GM21723 (cell line): ENCODE measurements at regions not wholly inside any gene's neighbourhood (a gene's known extent, or its start where the extent isn't known, plus 50 kb on each side); places are given as distances from the start of the nearest gene placed in this dataset.
"Not testable (repeated sequence)": the region's sequence is repeated elsewhere in the genome, so short reads cannot be mapped to it uniquely, and the experiment has no call there.

Experiments
- ATAC-seq: cut with Tn5 transposase; IDR thresholded peaks from one replicate; pipeline ENCODE4 v1.9.1; 2021; ENCODE audit warnings: mild to moderate bottlenecking, moderate library complexity; ENCODE audit not compliant: unreplicated experiment

- no peak for ATAC-seq
Measured at GRCh38 chr5:2848619-2849018, 97.1 kb upstream of the IRX2 start.

DNA sequence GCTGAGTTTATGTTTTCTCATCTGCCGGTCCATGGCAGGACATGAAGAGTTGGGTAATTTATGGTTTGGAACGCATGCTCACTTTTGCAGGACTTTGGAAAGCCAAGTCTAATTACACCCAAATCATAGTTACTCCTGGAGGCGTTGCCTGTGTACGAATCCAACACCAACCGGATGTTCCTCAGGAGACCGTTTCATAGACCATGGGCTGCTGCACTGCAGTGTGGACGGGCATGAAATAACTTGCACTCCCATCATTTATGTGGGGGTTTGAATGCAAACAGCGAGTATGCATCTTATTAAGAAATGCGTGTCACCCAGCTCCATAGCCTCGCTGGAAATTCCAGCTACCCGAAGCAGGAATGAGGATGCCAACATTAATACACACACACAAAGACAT, 96.1 kb upstream of the IRX2 start:
- ATAC-seq = no peak

GRCh38 chr5:2841208-2841607, 89.7 kb upstream of the IRX2 start:
- no peak for ATAC-seq

DNA sequence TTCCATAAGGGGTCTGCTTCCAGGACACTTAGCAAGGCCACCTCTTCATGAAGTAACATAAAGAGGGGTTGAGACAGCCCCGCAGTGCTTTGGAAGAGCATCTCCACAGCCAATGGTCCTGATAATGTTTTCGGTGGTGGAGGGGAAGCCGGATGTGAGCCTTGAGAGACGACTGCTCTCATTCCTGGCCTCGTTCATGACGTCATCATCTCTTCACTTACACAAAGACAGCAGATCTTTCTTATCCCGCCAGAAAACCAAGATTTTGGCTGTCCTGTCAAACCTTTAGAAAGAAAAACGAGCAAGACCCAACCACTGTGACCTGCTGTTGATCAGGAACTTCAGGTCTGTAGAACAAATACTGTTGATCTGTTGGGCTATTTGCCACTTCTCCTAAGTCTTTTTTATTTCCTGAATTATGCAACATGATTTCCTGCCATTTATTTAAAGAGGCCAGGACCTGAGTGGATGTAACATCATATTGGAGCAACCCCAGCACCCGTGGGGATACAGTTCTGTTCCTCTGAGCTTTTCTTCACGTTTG, 89.0 kb upstream of the IRX2 start:
- ATAC-seq = no peak

GRCh38 chr5:2836133-2836532, 84.7 kb upstream of the IRX2 start:
- no peak for ATAC-seq

DNA sequence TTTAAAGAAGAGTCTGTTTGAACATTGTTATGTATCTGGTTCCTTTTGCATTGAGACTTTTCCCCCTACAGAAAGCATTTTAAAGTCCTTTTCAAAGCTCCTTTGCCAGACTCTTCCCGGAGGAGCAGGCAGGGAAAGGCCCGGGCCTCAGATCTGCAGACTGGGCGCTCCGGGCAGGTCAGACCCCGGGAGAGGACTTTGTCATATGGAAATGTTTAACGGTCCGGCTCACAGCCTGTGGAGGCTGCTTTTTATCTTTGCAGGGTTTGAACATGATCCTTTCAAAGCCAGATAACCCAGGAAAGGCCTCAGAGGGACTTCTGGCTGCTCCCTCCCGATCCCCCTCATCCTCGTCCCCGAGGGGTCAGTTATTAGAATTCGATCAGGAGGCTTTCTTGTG, 82.1 kb upstream of the IRX2 start:
- no peak for ATAC-seq

- no peak for ATAC-seq
Measured at GRCh38 chr5:2832394-2832793, 80.9 kb upstream of the IRX2 start.

- ATAC-seq = no peak
Measured at GRCh38 chr5:2829239-2829638, 77.8 kb upstream of the IRX2 start.

DNA sequence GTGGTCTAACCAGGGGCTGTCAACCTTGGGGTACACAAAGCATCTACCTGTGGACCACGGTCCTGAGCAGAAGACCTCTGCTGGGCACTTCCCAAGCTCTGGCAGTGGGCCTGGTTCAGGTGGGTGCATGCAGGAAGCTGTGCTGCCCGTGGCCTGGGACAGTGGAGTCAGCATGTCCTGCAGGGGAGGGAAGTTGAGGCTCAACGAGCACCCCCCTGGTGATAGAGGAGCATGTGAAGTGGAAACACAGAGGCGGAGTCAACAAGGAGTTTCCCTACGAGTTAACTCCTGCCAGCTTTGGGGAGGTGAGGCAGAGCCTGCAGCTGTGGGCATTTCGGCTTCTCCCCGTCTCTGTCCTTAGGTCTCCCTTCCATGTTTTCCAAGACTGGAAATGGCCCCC, 67.5 kb upstream of the IRX2 start:
- ATAC-seq = no peak

GRCh38 chr5:2817031-2817603, 65.6 kb upstream of the IRX2 start:
- ATAC-seq = no peak

GRCh38 chr5:2813678-2814077, 62.2 kb upstream of the IRX2 start:
- no peak for ATAC-seq

GRCh38 chr5:2810644-2811043, 59.2 kb upstream of the IRX2 start:
- ATAC-seq = no peak

GRCh38 chr5:2807244-2807643, 55.8 kb upstream of the IRX2 start:
- ATAC-seq = not testable (repeated sequence)

DNA sequence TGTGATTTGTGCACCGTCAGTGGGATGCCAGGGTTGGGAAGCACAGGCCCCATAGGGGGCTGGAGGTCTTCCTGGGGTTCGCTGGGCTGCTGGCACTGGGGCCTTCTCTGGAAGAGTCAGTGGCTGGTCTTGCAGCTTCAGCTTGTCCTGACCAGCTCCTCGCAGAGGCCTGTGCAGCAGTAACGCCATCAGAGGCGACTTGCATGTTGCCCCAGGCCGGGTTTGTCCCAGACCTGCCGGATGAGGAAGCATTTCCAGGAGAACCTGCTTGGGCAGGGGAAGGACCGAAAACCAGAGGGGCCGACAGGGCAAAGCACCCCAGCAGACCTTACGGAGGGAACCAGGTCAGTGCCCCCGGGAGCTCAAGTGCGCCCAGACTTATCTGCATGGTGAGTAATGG, 54.7 kb upstream of the IRX2 start:
- ATAC-seq = no peak

DNA sequence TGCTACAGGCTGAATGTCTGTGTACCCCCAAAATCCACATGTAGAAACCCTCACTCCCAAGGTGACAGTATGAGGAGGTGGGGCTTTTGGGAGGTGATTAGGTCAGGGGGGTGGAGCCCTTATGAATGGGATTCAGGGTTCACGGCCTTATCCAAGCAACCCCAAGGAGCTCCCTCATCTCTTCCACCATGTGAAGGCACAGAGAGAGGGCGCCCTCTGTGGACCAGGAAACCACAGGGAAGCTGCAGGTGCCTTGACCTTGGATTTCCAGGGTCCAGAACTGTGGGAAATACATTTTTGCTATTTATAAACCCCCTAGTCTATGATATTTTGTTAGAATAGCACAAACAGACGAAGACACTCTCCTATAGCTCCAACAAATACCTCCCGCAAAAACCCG, 53.6 kb upstream of the IRX2 start:
- ATAC-seq = no peak

- ATAC-seq = no peak
Measured at GRCh38 chr5:2803751-2804150, 52.3 kb upstream of the IRX2 start.

- ATAC-seq = no peak
Measured at GRCh38 chr5:2802693-2803365, 51.4 kb upstream of the IRX2 start.

DNA sequence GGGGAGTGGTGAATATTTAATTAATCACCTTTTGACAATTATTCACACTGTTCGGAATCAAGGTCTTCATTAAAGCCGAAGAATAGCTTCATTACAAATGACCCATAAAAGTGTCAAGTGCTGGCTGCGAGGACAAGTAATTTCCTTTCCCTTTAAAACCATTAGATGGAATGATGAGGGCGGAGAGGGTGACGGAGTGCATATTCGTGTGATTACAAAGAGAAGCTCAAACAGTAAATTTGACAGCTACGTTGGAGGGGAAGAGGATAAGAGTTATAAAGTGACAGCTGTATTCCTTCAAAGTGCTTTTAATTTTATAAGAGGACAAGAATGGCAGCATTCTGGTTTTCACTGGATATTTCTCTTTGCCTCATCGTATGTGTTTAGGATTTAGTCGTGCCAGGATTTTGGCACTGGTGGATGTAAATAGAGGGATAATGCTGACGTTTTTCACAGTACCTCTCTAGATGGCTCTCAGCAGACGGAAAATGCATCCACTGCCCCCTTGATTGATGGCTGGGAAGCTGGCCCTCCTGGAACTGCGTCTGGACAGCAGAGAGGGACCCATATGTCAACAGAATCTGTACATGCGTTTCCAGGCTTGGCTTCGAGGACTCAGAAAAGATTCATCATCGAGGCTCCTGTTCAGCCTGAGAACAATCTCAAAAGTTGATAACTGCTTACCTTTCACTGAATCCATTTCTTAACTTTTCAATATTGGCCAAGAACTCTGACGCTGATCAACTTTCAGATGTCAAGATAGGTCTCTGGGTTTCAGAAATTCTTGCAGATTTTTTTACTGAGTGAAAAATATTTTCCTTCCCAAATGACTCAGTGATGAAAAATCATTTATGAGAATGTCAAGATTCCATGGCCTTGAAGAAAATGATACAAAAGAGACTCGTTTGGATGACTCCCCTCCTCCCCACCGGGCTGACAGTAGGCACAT, 50.4 kb upstream of the IRX2 start:
- ATAC-seq = no peak
